ENCODE measurements at regions not wholly inside any gene's neighbourhood (a gene's known extent, or its start where the extent isn't known, plus 50 kb on each side); places are given as distances from the start of the nearest gene placed in this dataset.

DNA sequence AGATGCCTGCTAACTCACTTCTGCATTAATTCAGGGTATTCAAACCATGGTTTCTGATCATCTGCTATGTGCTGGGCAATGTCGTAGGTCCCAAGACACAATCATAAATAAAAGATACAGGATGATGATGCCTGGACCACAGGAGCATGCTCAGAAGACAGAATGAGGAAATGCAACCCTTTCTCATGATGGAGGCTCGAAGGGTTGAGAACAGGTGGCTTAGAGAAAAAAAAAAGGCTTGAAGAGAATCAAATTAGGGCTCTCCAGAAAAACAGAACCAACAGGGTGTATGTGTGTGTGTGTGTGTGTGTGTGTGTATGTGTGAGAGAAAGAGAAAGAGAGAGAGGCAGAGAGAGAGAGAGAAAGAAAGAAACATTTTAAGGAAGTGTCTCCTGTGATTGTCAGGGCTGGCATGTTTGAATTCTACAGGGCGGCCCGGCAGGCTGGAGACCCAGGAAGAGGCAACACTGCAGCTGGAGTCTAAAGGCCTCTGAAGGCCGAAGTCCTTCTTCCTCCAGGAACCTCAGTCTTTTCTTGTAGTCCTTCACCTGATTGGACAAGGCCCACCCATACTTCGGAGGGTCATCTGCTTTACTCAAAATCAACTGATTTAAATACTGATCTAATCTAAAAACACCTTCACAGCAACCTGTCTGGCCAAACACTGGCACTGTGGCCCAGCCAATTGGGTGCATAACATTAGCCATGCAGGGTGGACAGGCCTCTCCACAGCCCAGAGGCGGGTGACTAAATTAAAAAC is 143.8 kb downstream of the ERMARD start:
- DNase-seq (ENCODE audit: low read depth in 2 of 2): no peak

DNA sequence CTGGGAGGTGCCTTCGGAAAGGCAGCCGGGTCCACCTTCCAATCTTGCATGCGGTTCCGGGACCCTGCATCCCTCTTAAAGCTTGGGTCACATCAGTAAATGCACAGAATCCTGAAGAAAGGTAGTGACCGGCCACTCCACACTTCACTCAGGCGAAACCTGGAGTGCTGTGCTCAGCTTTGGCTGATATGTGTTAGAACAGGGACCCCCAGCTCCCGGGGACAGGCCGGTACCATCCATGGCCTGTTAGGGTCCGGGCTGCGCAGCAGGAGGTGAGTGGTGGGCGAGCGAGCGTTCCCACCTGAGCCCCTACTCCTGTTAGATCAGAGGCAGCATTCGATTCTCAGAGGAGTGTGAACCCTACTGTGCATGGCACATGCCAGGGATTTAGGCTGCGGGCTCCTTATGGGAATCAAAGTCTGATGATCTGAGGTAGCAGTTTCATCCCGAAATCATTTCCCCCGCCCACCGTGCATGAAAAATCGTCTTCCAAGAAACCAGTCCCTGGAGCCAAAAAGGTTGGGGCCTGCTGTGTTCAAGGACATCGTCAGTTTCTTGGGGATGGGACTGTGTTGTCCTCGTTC is 143.0 kb downstream of the ERMARD start:
- no peak for DNase-seq (ENCODE audit: low read depth in 2 of 2)

DNA sequence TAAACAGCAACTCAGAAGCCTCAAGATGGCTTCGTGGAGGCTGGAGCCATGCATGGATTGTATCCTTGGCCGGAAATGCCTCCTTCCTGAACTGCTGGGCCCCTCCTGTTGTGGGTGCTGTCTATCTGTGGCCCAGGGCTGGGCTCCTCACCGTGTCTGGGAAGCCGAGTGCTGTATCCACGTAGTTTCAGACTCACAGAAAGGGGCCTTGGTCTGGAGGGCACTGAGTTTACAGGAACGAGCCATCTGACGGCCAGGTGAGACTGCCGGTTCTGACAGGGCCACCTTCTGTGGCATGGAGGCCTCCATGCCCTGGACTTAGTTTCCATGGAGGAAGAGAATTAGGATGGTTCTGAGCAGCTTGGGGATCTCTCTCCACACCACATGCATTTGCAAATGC is 142.2 kb downstream of the ERMARD start:
- DNase-seq (ENCODE audit: low read depth in 2 of 2): no peak

GRCh38 chr6:169891846-169892245 is 140.4 kb downstream of the ERMARD start:
- DNase-seq (ENCODE audit: low read depth in 2 of 2): no peak

DNA sequence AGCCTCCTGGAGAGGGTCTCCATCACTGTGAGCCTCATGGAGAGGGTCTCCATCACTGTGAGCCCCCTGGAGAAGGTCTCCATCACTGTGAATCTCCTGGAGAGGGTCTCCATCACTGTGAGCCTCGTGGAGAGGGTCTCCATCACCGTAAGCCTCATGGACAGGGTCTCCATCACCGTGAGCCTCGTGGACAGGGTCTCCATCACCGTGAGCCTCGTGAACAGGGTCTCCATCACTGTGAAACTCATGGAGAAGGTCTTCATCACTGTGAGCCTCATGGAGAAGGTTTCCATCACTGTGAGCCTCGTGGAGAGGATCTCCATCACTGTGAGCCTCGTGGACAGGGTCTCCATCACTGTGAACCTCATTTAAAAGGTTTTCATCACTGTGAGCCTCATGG is 140.0 kb downstream of the ERMARD start:
- no peak for DNase-seq (ENCODE audit: low read depth in 2 of 2)

DNA sequence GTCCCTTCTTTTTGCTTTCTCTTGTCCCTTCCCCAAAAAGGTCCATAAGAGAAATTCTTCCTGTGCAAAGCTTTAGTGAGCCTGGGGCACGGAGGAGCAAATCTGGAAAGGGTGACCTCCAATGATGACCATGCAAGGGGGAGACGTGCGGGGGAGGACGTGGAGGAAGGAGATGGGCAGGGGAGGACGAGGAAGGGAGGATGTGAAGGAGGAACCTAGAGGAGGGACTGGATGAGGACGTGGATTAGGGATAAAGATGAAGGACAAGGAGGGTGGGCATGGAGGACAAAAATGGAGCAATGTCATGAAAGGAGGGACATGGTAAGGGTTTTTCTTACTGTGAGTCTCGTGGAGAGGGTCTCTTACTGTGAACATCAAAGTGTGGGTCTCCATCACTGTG is 139.5 kb downstream of the ERMARD start:
- DNase-seq (ENCODE audit: low read depth in 2 of 2): no peak

GRCh38 chr6:169890049-169890448 is 138.6 kb downstream of the ERMARD start:
- DNase-seq (ENCODE audit: low read depth in 2 of 2): no peak

DNA sequence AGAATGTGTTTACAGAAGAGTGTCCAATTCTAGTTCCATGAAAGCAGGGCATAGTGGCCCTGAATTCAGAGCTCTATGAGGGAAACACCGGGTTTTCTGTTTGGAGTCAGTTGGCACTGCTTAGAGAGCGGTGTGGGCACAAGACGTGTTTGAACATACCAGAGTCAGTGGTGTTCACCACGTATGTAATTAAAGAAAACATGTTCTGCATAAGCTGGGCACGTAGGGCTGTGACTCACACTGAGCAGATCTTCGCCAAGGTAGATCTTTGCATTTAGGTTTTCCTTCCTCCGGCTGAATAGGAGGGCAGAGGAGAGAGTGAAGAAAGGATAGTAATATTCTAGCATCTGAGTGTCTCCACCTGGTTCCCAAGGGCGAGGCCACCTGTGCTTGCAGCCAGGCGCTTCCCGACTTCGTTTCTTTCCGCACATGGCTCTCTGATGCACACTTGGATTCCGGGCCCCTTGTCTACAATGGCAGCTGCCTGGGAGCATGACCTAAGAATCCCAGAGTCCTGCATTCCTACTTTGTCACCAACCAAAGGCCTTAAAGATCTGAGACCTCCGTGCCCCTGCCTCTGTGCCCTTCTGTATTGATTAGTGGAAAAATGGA is 136.2 kb downstream of the ERMARD start:
- no peak for DNase-seq (ENCODE audit: low read depth in 2 of 2)

DNA sequence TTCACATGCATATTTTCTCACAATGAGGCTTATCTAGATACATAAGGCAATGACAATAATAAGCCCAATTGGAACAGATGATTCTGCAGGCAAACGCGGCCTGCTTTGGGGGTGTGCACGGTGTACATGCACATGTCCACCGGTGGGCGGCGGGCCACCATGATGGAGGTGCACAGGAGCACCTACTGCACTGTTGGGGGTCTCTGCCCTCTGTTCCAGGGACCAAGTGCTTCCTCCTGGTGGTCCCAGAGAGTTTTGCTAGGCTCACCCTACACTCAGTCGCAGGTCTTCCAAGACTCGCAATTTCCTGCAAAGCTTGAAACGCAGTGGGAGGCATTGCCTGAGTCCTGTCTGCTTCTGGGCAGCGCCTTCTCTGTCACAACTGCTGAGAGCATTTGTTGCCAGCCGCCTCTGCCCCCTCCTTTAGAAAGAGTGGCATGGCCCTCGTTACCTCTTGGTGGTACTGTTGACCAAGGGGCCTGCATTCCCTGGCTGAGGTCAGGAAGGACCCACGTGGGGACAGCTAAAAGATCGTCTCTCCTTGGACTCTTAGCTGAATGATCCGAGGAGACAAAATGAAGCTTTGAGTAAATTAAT is 135.3 kb downstream of the ERMARD start:
- DNase-seq (ENCODE audit: low read depth in 2 of 2): no peak

GRCh38 chr6:169885831-169886230 is 134.4 kb downstream of the ERMARD start:
- DNase-seq (ENCODE audit: low read depth in 2 of 2): no peak

DNA sequence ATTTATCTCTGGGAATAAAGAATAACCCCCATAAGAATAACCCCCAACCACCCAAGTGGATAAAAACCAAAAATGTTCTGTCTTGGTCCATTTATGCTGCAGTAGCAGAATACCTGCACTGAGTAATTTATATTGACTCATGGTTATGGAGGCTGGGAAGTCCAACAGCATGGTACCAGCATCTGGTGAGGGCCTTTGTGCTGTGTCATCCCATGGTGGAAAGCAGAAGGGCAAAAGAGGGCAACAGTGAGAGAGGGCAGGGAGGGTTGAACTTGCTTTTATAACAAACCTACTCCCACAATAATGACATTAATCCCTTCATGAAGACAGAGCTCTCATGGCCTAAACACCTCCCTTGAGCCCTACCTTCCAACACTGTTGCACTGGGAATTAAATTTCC is 133.7 kb downstream of the ERMARD start:
- DNase-seq (ENCODE audit: low read depth in 2 of 2): no peak

- DNase-seq (ENCODE audit: low read depth in 2 of 2): no peak
Measured at GRCh38 chr6:169884158-169884557, 132.7 kb downstream of the ERMARD start.

GRCh38 chr6:169883316-169883715 is 131.9 kb downstream of the ERMARD start:
- DNase-seq (ENCODE audit: low read depth in 2 of 2): no peak

DNA sequence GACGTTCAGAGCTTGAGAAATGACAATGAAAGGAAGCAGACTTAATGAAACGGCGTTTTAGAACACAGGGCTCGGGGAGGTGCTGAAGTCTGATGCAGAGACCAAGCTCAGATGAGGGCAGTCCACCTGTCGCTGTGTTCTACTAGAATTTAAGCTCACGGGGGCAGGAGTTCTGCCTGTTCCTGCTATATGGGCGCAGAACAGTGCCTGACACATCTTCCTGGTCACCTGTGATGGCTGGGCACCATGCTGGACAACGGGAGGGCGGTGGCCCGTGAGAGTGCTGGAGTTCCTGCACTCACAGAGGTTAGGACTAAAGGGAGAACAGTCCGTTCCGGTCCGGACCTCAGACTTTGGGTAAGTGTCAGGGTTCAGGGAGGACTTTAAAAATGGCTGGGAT is 130.6 kb downstream of the ERMARD start:
- no peak for DNase-seq (ENCODE audit: low read depth in 2 of 2)

DNA sequence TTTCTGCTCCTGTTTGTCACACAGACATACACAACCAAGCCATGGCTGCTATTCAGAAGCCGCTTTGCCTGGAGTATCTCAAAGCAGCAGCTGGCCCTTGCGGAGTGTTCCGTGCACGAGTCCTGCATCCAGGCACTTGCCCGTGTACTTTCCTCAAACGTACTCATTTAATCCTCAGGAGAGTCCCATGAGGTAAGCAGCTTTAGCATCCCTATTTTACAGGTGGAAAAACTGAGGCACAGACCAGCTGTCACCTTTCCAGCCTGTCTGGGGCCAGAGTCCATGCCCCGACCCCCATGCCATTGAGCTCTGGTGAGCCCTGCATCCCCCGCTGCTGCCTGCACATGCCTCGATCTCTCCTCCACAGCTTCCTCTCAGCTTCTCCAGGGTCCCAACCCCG is 130.0 kb downstream of the ERMARD start:
- DNase-seq (ENCODE audit: low read depth in 2 of 2): no peak

GRCh38 chr6:169880516-169880915 is 129.1 kb downstream of the ERMARD start:
- no peak for DNase-seq (ENCODE audit: low read depth in 2 of 2)

- DNase-seq (ENCODE audit: low read depth in 2 of 2): no peak
Measured at GRCh38 chr6:169869301-169869700, 117.9 kb downstream of the ERMARD start.

GRCh38 chr6:169868458-169868857 is 117.0 kb downstream of the ERMARD start:
- DNase-seq (ENCODE audit: low read depth in 2 of 2): peak; percentile 19 to 43

DNA sequence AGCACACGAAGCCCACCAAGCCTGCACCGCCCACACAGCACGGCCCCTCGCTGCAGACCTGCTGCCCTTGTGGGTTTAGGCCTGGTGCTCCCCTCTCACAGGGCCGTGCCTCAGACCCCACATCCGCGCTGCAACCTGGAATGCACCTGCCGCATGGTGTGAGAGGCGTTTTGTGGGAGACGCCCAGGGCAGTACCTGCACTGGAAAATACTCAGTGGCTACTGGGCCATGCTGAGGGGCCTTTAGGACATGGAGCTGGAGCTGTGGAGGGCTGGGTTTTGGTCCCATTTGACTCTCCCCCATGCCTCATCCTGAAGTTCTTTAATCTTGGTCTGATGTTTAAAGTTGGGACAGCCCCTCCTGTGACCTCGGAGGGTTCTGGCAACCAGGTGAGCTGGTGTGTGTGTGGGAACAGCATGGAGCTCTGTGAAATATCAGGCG is 116.3 kb downstream of the ERMARD start:
- DNase-seq (ENCODE audit: low read depth in 2 of 2): no peak

GRCh38 chr6:169866668-169867521 is 115.5 kb downstream of the ERMARD start:
- DNase-seq (ENCODE audit: low read depth in 2 of 2): no peak

DNA sequence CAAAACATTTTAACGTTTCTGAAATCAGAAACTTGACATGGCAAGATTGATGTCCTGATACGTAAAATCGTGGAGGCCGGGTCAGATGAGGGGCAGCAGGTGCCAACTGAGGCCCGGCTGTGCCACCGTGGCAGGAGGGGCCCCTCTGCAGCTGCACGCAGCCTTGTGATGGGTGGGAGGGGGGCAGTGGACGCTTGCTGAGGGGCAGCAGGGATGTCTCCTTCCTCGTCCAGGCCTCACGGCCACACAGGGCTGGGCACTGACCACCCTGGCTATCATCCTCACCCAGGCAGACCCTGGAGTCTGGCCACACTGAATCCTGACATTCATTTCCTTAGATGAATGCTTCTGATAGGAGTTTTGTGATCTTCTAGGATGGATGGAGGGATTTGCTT is 114.7 kb downstream of the ERMARD start:
- DNase-seq (ENCODE audit: low read depth in 2 of 2): no peak

All from stimulated activated CD8-positive, alpha-beta memory T cell treated with anti-CD3 and anti-CD28 coated beads, Interleukin-7, amount 100 ng/mL, for 1 hour (primary cell).